AG04449 (cell line): ENCODE measurements at regions not wholly inside any gene's neighbourhood (a gene's known extent, or its start where the extent isn't known, plus 50 kb on each side); places are given as distances from the start of the nearest gene placed in this dataset.

Experiments
- CTCF ChIA-PET: fragments of 350-600 bp; formaldehyde crosslinking; extraction: SDS; loops from one replicate; lab custom pipeline; 2021; ENCODE audit warnings: antibody characterized with exemption; lab: Yijun Ruan, JAX
- POLR2A ChIA-PET: fragments of 400-600, 350-600 bp; formaldehyde crosslinking; extraction: SDS; loops from one replicate; lab custom pipeline; 2020; ENCODE audit warnings: antibody characterized with exemption, inconsistent platforms; lab: Yijun Ruan, JAX
- DNase-seq: peaks from one replicate; pipeline ENCODE4 v3.0.0-alpha.2; 2010; ENCODE audit warnings: low read depth, low spot score
- H3K4me3 ChIP-seq: 2 replicates; pipeline ENCODE4 v1.5.1; 2011; ENCODE audit warnings: low read depth, mild to moderate bottlenecking, control low read depth, low read length
- CTCF ChIP-seq: IDR thresholded peaks from one replicate; pipeline ENCODE4 v1.5.1; 2011; ENCODE audit warnings: mild to moderate bottlenecking, moderate library complexity, low read length, control low read depth, inconsistent platforms; ENCODE audit not compliant: insufficient read depth; ENCODE audit errors: missing control alignments

DNA sequence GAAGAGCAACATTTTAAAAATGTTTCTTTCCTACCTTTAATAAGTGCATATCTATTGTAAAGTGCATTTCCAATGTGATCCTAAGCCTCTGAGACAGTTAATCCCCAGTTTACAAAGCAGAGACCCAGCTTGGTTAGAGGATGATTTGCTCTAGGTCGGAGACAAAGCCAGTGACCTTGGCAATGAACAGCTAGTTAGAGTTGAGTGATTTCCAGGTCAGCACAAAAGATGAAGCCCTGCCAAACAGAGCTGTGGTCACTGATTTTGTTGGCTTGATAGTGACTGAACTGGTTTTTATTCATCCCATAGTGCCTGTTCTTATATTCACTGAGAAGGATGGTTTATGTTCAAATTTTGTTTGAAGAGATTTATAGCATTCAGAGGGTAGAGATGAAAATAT lies 56.6 kb upstream of the CD83 start:
- no peak for TF ChIP-seq CTCF
- no peak for DNase-seq
- POLR2A ChIA-PET, result no interaction called here
- H3K4me3 ChIP-seq, result no peak overlapping the region
- CTCF ChIA-PET, result interaction anchor here (9.0 to 15.7 kb wide), 2 partner anchors 11 to 148 kb away, joined by 183 to 530 read pairs; no protein-coding TSS in a partner anchor

DNA sequence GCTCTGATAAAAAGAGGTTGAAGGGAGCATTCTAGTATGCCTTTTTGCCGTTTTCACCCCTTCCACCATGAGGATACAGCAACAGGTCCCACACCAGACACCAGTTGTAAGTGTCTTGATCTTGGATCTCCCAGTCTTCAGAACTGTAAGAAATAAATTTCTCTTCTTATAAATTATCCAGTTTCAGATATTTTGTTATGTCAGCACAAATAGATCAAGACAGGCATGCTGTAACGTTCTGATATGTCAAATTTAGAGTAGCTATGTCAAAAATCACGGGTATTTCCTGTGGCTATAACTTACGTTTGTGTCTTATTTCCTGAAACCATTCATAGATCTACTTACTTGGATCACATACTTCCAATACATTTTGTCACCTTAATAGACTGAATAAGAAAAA lies 55.9 kb upstream of the CD83 start:
- ChIA-PET CTCF (interaction anchor here (1.5 to 15.7 kb wide), 3 partner anchors 12 to 188 kb away, joined by 3 to 530 read pairs (median 183); no protein-coding TSS in a partner anchor), POLR2A (no interaction called here)
- no peak for TF ChIP-seq CTCF
- H3K4me3 ChIP-seq, result no peak overlapping the region
- DNase-seq, result no peak

- no peak for TF ChIP-seq CTCF
- DNase-seq, result no peak
- POLR2A ChIA-PET, result no interaction called here
- CTCF ChIA-PET, result interaction anchor here (1.1 to 15.7 kb wide), 5 partner anchors 13 to 189 kb away, joined by 3 to 530 read pairs (median 55); no protein-coding TSS in a partner anchor
- H3K4me3 ChIP-seq, result no peak overlapping the region
These were observed 55.1 kb upstream of the CD83 start for GRCh38 chr6:14062345-14063029.

GRCh38 chr6:14063756-14064155 lies 53.8 kb upstream of the CD83 start:
- POLR2A ChIA-PET, result no interaction called here
- CTCF ChIA-PET, result interaction anchor here (4.1 to 15.7 kb wide), 4 partner anchors 14 to 190 kb away, joined by 37 to 530 read pairs (median 119); no protein-coding TSS in a partner anchor
- H3K4me3 ChIP-seq, result no peak overlapping the region
- DNase-seq, result no peak
- no peak for TF ChIP-seq CTCF

DNA sequence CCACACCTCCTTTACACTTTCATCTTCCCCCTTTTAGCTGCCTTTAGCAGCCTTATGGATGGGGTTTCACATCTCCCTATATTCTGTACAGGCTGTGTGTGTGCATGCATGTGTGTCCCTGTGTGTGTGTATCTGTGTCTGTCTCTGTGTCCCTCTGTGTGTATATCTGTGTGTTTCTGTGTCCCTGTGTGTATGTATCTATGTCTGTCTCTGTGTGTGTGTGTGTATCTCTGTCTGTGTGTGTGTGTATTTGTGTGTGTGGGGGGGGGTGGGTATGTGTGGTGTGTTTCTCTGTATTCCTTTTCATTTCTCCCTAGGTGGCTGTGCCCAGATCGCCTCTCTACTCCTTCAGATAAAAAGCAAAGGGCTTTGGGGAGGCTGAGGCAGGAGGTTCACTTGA lies 52.2 kb upstream of the CD83 start:
- TF ChIP-seq CTCF, result no peak
- no peak for DNase-seq
- H3K4me3 ChIP-seq, result no peak overlapping the region
- ChIA-PET POLR2A (no interaction called here), CTCF (interaction anchor here (0.7 to 15.7 kb wide), 15 partner anchors 7 to 450 kb away, joined by 3 to 530 read pairs (median 24); partner anchors contain the start of genes NOL7 and RNF182)

- CTCF ChIA-PET, result interaction anchor here (0.6 to 15.7 kb wide), 53 partner anchors 9 to 1265 kb away, joined by 3 to 530 read pairs (median 6); partner anchors contain the start of genes MCUR1, NOL7, RNF182 and SIRT5
- peak; percentile 41 for TF ChIP-seq CTCF
- POLR2A ChIA-PET, result interaction anchor here (1.1 kb wide), 1 partner anchor 253 kb away, joined by 3 read pairs; the partner anchor contains the start of gene MCUR1
- H3K4me3 ChIP-seq, result no peak overlapping the region
- peak; percentile 45 for DNase-seq
These were observed 50.7 kb upstream of the CD83 start for GRCh38 chr6:14066782-14067406.
